HTR-8/SVneo (cell line): ENCODE measurements at regions not wholly inside any gene's neighbourhood (a gene's known extent, or its start where the extent isn't known, plus 50 kb on each side); places are given as distances from the start of the nearest gene placed in this dataset.
"Not testable (repeated sequence)": the region's sequence is repeated elsewhere in the genome, so short reads cannot be mapped to it uniquely, and the experiment has no call there.

Experiments used
- DNase-seq: peaks from one replicate; pipeline ENCODE4 v3.0.0; 2011; ENCODE audit warnings: low spot score, mixed read lengths; ENCODE audit not compliant: insufficient read length
- FAIRE-seq: peaks from 2 replicates; lab custom pipeline; 2011; peaks lifted over from hg19 to GRCh38; lab: Jason Lieb, UNC

DNA sequence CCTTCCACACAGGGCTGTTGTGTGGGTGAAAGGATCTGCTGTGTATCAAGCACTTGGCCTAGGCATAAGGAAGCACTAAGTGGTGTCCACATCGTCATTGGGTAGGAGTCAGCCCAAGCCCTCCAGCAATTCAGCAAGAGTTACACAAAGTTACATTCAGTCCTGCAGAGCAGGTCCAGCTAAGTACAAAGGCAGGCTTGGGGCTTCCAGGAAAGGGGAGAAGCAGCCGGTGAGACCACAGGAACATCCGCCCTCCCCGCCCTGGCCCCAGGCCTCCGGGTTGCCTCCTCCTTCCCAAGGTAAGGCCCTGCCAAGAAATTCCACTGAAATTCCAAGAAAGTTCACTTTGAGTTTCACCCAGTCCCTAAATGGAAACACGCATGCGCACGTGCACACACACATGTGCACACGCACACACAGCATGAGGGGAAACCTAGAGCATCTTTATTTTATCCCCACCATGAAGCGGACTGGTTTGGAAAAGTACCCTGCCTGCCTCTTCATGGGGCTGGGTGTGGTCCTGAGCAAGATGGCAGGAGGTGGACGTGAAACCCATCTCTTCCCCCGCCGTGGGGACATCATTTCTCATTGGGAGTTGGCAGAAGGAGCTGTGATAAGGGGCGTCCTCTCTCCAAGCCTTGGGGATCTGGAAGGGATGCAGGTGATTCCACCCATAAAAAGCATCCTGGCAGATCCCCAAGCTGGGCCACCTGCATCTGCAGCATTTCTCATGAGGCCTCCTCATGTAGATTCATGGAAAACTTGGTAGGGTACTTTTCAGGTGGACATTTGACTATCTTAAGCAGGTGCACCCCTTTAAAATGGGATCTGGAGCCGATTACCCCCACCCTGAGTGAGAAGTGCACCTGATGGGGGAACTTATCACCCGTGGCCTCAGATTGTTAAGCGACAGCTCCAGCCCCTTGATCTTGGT is 69.1 kb upstream of the NANOS1 start:
- FAIRE-seq (no peak), DNase-seq (no peak)

DNA sequence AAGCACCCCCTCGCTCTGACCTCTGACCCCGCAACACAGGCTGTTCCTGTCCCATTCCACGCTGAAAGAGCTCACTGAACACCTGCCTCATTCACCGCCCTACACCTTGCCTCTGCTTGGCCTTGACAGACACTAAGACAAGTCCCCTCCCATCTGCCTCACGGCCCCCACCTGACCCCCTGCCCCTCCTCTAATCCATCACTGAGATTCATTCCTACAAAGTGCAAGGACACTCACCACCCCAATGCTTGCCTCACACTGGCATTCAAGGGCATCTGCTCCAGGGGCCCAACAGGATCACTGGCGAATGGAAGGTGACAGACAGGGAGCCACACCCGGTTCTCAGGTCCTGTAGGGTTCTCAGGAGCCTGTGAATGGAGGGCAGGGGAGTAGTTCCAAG is 68.1 kb upstream of the NANOS1 start:
- no peak for FAIRE-seq
- no peak for DNase-seq

DNA sequence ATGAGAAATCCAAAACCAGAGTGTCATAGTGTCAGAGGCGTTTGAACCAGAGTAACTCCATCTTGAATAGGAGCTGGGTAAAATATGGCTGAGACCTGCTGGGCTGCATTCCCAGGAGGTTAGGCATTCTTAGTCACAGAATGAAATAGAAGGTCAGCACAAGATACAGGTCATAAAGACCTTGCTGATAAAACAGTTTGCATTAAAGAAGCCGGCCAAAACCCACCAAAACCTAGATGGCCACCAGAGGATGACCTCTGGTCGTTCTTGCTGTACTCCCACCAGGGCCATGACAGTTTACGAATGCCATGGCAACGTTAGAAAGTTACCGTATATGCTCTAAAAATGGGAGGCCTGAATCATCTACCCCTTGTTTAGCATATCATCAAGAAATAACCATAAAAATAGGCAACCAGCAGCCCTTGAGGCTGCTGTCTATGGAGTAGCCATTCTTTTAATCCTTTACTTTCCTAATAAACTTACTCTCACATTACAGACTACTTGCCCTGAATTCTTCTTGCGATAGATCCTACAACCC is 67.1 kb upstream of the NANOS1 start:
- FAIRE-seq: not testable (repeated sequence)

DNA sequence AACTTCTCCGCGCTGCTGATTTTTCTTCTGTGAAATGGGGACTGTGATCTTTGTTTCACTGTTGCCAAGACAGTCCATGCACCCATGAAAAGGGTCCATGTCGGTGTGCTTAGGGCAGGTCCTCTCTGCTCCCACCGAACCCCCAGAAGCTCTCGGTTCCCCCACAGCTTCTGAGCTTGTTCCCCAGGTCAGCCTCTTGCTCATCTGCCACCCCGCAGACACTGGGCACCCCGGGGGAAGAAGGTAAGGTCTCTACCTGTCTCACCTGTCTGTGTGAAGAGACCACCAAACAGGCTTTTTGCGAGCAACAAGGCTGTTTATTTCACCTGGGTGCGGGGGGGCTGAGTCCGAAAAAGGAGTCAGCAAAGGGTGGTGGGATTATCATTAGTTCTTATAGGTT is 66.2 kb upstream of the NANOS1 start:
- FAIRE-seq (no peak), DNase-seq (no peak)

More for the DNA sequence above, 67.1 kb upstream of the NANOS1 start:
- DNase-seq: not testable (repeated sequence)

GRCh38 chr10:118963933-118964332 is 65.6 kb upstream of the NANOS1 start:
- FAIRE-seq: no peak
- no peak for DNase-seq

DNA sequence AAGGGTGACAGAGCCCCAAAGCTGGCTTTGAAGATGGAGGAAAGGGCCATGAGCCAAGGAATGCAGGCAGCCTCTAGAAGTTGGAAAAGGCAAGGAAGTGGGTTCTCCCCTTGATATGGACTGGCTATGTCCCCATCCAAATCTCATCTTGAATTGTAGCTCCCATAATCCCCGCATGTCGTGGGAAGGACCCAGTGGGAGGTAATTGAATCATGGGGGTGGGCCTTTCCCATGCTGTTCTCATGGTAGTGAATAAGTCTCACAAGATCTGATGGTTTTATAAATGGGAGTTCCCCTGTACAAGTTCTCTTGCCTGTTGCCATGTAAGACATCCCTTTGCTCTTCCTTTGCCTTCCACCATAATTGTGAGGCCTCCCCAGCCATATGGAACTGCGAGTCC is 65.0 kb upstream of the NANOS1 start:
- not testable (repeated sequence) for DNase-seq, FAIRE-seq

GRCh38 chr10:118965096-118965495 is 64.4 kb upstream of the NANOS1 start:
- FAIRE-seq: no peak
- no peak for DNase-seq

DNA sequence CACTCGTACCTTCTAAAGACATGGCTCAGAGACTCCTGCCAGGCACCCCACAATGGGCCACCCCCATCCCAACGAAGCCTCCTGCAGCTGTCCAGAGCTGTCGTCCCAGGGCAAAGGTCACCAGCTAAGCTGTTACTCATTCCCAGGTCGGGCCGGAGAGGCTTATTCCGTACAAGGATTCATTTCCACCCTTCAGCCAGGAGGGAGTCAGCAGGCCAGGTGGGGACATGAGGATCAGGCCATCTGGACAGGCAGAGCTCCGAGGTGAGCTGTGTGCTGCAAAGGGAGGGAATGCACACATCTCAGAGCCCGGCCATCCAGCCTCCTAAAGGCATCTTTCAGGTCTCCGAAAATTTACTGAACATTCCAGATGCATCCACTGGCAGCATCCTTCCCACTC is 63.9 kb upstream of the NANOS1 start:
- FAIRE-seq: no peak
- no peak for DNase-seq

- FAIRE-seq (no peak), DNase-seq (no peak)
Observed at GRCh38 chr10:118966076-118966849, 63.3 kb upstream of the NANOS1 start.

DNA sequence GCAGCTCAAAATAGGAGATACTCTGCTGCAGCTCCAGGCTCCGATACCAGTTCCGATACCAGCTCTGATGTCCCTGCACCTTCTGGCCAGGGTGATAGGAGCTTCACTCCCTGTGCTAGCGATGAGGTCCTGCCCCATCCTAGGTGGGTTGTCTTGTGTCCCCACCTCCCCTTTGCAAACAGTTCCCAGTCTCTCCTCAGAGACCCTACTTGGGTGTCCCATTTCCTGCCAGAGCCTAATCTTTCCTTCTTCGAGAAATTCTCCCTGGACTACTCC is 62.7 kb upstream of the NANOS1 start:
- no peak for FAIRE-seq
- no peak for DNase-seq

DNA sequence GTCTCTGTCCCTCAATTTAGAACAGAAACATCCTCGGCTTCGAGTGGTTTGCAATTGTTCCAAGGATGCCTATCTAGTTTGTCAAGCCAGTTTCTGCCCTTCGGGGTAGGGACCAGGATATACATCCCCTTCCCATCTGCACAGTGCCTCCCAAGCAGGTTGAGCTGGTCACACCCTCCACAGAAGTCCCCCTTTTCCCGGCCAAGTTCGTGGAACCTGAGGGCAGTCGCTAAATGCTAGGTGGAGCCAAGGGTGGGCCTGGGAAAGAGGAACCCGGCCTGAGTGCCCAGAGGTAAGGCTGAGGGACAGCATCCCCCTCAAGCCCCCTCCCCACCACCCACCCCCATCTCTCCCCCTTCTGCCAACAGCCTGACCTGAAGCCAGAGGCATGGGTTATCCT is 62.4 kb upstream of the NANOS1 start:
- FAIRE-seq: no peak
- DNase-seq: no peak

GRCh38 chr10:118968060-118968459 is 61.5 kb upstream of the NANOS1 start:
- DNase-seq (no peak), FAIRE-seq (no peak)

DNA sequence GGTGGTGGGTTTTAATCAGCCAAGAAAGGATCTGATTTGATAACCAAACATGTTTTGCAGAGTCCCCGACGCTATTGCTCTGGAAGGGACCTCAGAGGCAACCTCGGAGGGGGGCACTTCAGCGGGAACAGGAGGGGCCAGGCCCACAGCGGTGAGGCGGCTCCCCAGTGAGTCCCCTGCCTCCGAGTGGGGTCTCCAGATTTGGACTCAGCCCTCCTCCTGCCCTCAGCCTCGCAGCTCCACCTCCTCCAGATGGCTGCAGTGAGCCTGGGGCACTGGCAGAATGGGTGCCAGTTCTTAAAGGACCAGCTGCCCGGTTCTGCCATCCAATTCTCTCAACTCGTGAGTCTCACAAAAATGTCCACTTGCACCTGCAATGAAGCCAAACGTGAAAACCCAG is 61.0 kb upstream of the NANOS1 start:
- FAIRE-seq (no peak), DNase-seq (no peak)

DNA sequence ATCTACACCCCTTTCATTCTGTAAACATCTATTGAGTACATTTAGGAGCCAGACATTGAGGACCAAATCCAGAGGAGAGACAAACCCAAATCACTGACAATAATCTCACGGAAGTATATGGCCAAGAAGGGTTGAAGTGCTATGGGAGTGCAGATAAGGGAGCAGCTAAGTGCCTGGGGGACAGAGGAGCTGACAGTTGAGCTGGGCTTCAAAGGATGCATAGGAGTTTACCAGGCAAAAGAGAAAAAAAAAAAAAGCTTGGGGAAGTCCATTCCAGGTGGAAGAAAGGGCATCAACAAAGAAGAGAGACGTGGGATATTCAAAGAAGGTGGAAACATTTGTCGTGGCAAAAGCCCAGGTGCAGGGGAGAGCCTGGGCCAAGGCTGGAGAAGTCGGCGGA is 60.5 kb upstream of the NANOS1 start:
- DNase-seq (no peak), FAIRE-seq (no peak)

DNA sequence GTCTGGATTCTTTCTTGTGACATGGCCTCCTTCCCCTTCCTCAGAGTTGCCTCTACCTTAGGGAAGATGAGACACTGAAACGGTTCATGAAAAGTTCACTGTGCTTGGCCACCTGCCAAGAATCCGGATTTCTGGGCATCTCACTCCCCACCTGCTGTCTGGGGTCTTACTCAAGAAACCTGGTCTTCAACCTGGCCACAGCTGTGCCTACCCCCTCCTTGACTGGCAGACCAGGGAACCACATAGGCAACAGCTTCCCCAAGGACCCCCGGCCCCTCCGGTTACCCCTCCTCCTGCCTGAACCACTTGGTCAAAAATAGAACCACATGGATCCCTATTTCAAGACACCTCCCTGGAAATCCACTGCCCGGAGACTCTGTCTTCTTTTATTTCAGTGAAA is 58.7 kb upstream of the NANOS1 start:
- no peak for FAIRE-seq
- DNase-seq: no peak

DNA sequence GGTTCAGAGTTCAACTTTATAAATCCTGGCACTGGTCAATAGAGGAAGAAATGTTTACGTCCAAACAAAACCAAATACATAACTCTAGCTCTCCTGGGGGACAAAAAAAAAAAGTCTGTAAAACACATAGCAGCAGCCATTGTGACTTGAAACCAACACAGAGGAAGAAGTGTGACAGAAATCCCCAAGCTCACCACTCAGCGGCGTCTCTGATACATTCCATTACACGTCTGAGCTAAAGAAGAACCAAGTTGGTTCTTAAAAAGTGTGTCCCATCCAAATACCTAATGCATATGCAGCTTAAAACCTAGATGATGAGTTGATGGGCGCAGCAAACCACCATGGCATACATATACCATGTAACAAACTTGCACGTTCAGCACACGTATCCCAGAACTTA is 58.3 kb upstream of the NANOS1 start:
- no peak for FAIRE-seq
- DNase-seq: no peak

GRCh38 chr10:118971876-118972275 is 57.6 kb upstream of the NANOS1 start:
- DNase-seq: no peak
- no peak for FAIRE-seq

DNA sequence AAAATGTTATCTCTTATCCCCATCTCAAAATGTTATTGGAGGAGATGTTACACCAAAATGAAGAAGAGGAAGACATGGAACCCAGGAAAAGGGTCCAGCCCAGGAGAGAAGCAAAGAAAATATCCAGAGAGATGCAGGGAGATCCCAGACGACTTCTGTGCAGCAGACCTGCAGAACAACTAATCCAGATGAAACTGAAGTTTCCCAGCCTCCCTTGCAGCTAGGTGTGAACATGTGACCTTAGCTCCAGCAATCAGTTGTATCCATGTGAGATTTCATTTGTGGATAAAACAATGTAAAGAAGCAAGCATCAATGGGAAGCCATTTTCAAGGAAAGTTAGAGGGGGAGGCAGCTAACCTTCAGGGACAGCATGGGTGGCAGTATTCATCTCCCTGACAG is 55.8 kb upstream of the NANOS1 start:
- FAIRE-seq (no peak), DNase-seq (no peak)

GRCh38 chr10:118974951-118975350 is 54.6 kb upstream of the NANOS1 start:
- no peak for FAIRE-seq
- DNase-seq: no peak

DNA sequence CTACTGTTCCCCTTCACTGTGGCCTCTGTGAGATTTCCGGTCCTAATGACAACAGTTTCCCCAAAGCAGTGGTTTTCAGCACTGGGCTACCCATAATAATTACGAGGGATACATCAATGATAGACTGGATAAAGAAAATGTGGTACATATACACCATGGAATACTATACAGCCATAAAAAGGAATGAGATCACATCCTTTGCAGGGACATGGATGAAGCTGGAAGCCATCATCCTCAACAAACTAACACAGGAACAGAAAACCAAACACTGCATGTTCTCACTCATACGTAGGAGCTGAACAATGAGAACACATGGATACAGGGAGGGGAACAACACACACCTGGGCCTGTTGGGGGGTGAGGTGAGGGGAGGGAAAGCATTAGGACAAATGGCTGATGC is 53.3 kb upstream of the NANOS1 start:
- DNase-seq, FAIRE-seq: not testable (repeated sequence)

GRCh38 chr10:118977022-118977599 is 52.4 kb upstream of the NANOS1 start:
- DNase-seq: no peak
- no peak for FAIRE-seq
